ENCODE measurements at regions not wholly inside any gene's neighbourhood (a gene's known extent, or its start where the extent isn't known, plus 50 kb on each side); places are given as distances from the start of the nearest gene placed in this dataset.

DNA sequence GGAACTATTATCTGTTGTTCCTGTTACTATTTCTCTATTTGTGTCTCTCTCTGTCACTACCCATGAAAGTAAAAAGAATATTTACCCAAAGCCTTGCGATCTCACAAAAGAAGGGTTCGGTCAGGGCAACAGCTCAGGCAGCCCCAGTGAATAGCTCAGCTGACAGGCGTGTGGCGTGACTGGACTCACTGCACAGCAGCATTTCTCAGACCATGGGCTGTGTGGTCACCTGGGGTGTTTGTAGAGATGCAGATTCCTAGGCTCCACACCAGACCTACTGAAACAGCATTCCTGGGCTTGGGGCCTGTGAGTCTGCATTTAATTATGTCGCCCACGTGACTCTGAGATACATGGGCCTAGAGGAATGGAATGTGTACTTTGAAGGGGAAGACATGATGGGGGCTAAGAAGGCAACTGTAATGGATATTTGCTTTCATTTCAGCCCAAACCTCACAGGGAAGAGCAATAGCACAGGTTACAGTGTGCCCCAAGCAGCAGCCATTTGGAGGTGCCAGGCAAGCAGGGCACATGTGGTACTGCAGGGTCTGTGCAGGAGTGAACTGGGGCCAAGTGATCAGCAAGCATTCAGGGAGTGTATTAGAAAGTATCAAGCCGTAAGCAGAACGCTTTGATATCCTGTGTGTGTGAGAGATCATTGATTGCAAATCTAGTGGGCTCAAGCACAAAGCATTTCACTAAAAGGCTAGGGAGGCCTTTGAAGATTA lies 90.4 kb upstream of the RBMS1 start:
- no peak for TF ChIP-seq GATA2 (IDR thresholded peaks at IDR 0.05; ENCODE audit: low read depth, low read length)
- TF ChIP-seq GATA3 (IDR thresholded peaks at IDR 0.05; ENCODE audit: low read depth, low read length) = no peak
